Activated naive CD4-positive, alpha-beta T cell treated with anti-CD3 and anti-CD28 coated beads for 36 hours (primary cell): ENCODE measurements at regions not wholly inside any gene's neighbourhood (a gene's known extent, or its start where the extent isn't known, plus 50 kb on each side); places are given as distances from the start of the nearest gene placed in this dataset.

Experiments used
- CTCF ChIA-PET: fragments of 350-600 bp; sonication (Branson Sonifier 250); formaldehyde crosslinking; loops from one replicate; lab custom pipeline; 2021; ENCODE audit warnings: antibody characterized with exemption; lab: Charles Lee
- DNase-seq: peaks from one replicate; pipeline ENCODE4 v3.0.0-alpha.2; 2020
- H3K27ac Mint-ChIP-seq: one replicate; pipeline ENCODE4 v1.8.0; 2021; ENCODE audit warnings: mild to moderate bottlenecking, mixed read lengths
- H3K27me3 Mint-ChIP-seq: one replicate; pipeline ENCODE4 v1.8.0; 2021; ENCODE audit warnings: low read depth, mixed read lengths
- H3K36me3 Mint-ChIP-seq: one replicate; pipeline ENCODE4 v1.8.0; 2021; ENCODE audit warnings: low read depth, mixed read lengths
- H3K4me1 Mint-ChIP-seq: one replicate; pipeline ENCODE4 v1.8.0; 2021; ENCODE audit warnings: low read depth, mixed read lengths
- H3K4me3 Mint-ChIP-seq: one replicate; pipeline ENCODE4 v1.8.0; 2021; ENCODE audit warnings: mild to moderate bottlenecking, moderate library complexity, mixed read lengths
- H3K9me3 Mint-ChIP-seq: one replicate; pipeline ENCODE4 v1.8.0; 2021; ENCODE audit warnings: mixed read lengths
- intact Hi-C: fragments of 100-400 bp; cut with micrococcal nuclease; formaldehyde crosslinking; loops from one replicate; pipeline ENCODE4 v1.15.1; 2023

DNA sequence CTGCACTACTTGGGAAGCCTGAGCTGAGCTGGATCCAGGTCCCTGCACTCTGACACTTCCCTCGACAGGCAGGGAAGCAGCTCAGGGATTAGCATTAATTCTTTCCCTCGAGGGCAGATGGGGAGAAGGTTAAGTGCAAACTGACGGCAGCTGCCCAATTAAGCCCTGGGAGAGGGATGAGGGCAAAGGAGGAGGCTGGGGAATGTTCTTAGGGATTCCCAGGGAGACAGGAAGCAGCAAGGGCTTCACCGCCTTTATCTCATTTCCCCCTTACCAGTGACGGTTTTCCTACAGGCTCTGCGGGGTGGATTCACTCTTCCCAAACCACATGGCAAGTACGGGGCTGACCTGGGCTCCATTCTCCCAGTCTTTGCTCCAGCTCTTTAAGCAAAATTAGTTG is 519.0 kb upstream of the PROK2 start:
- intact Hi-C loops = no loop called here
- H3K36me3 Mint-ChIP-seq = no peaks in the 10 kb centered on the region
- H3K4me3 Mint-ChIP-seq = no peak overlapping the region
- CTCF ChIA-PET = no interaction called here
- H3K9me3 Mint-ChIP-seq = no peaks in the 10 kb centered on the region
- DNase-seq = no peak
- peaks cover 1% of the 10 kb centered on the region for H3K4me1 Mint-ChIP-seq
- H3K27ac Mint-ChIP-seq = no peak overlapping the region
- no peaks in the 10 kb centered on the region for H3K27me3 Mint-ChIP-seq

- Mint-ChIP-seq H3K4me3 (no peak overlapping the region), H3K9me3 (no peaks in the 10 kb centered on the region), H3K27ac (no peak overlapping the region), H3K27me3 (no peaks in the 10 kb centered on the region), H3K4me1 (no peaks in the 10 kb centered on the region), H3K36me3 (no peaks in the 10 kb centered on the region)
- intact Hi-C loops = no loop called here
- no peak for DNase-seq
- CTCF ChIA-PET = no interaction called here
These were observed 516.8 kb upstream of the PROK2 start for GRCh38 chr3:72301779-72302178.

DNA sequence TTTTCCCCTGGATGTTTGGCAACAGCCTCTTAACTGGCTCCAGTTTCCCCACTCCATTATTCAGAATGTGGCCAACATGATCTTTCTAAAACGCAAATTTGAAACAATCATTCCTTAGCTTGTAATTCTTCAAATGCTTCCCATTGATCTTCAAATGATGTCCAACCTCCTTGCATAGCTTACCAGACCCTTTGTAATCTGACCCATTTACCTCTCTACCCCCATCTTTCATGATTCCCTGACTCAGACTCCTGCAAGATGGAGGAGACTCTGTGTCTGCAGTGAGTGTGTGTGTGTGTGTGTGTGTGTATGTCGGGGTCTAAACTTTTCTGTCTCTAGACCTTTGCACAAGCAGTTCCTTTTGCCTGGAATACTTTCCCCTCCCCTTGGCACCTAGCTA is 515.7 kb upstream of the PROK2 start:
- DNase-seq = no peak
- Mint-ChIP-seq H3K9me3 (no peaks in the 10 kb centered on the region), H3K36me3 (no peaks in the 10 kb centered on the region), H3K27ac (no peak overlapping the region), H3K4me3 (no peak overlapping the region), H3K4me1 (no peaks in the 10 kb centered on the region), H3K27me3 (no peaks in the 10 kb centered on the region)
- CTCF ChIA-PET = no interaction called here
- intact Hi-C loops = no loop called here

- H3K9me3 Mint-ChIP-seq = no peaks in the 10 kb centered on the region
- no peaks in the 10 kb centered on the region for H3K4me1 Mint-ChIP-seq
- H3K36me3 Mint-ChIP-seq = no peaks in the 10 kb centered on the region
- no peaks in the 10 kb centered on the region for H3K27me3 Mint-ChIP-seq
- no peak overlapping the region for H3K27ac Mint-ChIP-seq
- H3K4me3 Mint-ChIP-seq = no peak overlapping the region
- intact Hi-C loops = no loop called here
- CTCF ChIA-PET = no interaction called here
- no peak for DNase-seq
These were observed 514.9 kb upstream of the PROK2 start for GRCh38 chr3:72299823-72300222.

DNA sequence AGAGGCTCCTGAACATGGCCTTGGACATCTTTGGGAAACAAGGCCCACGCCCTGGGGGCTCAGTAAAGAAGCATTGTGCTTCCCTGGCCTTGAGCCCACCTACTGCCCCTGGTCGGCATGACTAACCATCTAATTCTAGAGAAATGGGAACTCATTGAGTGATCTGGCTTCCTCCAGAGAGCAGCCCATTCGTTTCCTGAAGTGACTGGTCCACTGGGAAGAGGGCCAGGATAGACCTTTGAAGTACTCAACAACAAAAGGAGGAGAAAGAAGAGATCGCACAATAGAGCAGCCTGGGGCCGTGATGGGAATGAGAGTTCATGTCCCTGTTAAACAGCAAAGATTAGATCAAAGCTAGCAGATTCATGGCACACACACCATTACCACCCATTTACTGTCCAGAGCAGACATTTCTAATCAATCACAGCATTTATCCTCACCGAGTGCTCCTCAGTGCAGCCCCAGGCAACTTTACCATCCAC is 514.4 kb upstream of the PROK2 start:
- no peaks in the 10 kb centered on the region for H3K27me3 Mint-ChIP-seq
- CTCF ChIA-PET = no interaction called here
- no peak overlapping the region for H3K4me3 Mint-ChIP-seq
- H3K36me3 Mint-ChIP-seq = no peaks in the 10 kb centered on the region
- H3K4me1 Mint-ChIP-seq = no peaks in the 10 kb centered on the region
- intact Hi-C loops = no loop called here
- H3K9me3 Mint-ChIP-seq = no peaks in the 10 kb centered on the region
- no peak for DNase-seq
- H3K27ac Mint-ChIP-seq = no peak overlapping the region

- H3K4me1 Mint-ChIP-seq = no peaks in the 10 kb centered on the region
- CTCF ChIA-PET = no interaction called here
These were observed 513.5 kb upstream of the PROK2 start for GRCh38 chr3:72298201-72299152.

GRCh38 chr3:72297481-72297880 is 512.5 kb upstream of the PROK2 start:
- CTCF ChIA-PET = interaction anchor here (0.5 kb wide), 1 partner anchor 90 kb away, joined by 3 read pairs; no protein-coding TSS in a partner anchor
- H3K9me3 Mint-ChIP-seq = no peaks in the 10 kb centered on the region
- H3K36me3 Mint-ChIP-seq = no peaks in the 10 kb centered on the region
- DNase-seq = no peak
- no peaks in the 10 kb centered on the region for H3K27me3 Mint-ChIP-seq
- no peak overlapping the region for H3K27ac Mint-ChIP-seq
- no peaks in the 10 kb centered on the region for H3K4me1 Mint-ChIP-seq
- intact Hi-C loops = no loop called here
- H3K4me3 Mint-ChIP-seq = no peak overlapping the region

More at GRCh38 chr3:72298201-72299152, 513.5 kb upstream of the PROK2 start:
- no peak for DNase-seq
- Mint-ChIP-seq H3K27me3 (no peaks in the 10 kb centered on the region), H3K27ac (no peak overlapping the region), H3K9me3 (no peaks in the 10 kb centered on the region), H3K4me3 (no peak overlapping the region), H3K36me3 (no peaks in the 10 kb centered on the region)
- intact Hi-C loops = no loop called here

DNA sequence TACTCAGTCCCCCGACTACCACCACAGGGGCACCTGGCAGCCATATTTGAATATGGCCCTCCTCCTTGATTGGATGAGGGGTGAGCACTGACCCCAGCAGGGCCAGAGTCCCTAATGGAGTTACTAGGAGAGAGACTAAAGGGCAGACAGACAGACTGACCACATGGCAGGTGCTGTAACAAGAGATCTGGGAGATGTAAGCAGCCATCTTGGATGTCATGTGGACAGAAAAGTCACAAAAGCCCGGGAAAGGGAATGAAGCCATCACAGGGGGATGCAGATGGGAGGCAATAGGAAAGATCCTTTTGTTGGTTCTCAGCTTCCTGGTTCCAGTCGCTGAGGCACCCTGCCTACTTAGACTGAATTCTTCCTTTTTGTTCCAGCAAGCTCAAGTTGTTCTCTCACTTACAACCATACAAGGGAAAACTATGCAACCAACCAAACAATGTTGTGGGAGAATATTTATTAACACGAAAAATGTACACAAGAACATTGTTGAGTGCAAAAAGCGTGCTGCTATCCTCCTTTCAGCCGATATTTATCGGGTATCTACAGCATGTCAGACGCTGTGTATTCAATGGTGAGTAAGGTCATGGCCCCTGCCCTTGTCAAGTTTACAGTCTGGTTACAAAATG is 511.6 kb upstream of the PROK2 start:
- CTCF ChIA-PET = no interaction called here
- no peaks in the 10 kb centered on the region for H3K4me1 Mint-ChIP-seq
- no peaks in the 10 kb centered on the region for H3K27me3 Mint-ChIP-seq
- H3K36me3 Mint-ChIP-seq = no peaks in the 10 kb centered on the region
- no peak overlapping the region for H3K4me3 Mint-ChIP-seq
- no peak overlapping the region for H3K27ac Mint-ChIP-seq
- H3K9me3 Mint-ChIP-seq = no peaks in the 10 kb centered on the region
- intact Hi-C loops = no loop called here
- no peak for DNase-seq

DNA sequence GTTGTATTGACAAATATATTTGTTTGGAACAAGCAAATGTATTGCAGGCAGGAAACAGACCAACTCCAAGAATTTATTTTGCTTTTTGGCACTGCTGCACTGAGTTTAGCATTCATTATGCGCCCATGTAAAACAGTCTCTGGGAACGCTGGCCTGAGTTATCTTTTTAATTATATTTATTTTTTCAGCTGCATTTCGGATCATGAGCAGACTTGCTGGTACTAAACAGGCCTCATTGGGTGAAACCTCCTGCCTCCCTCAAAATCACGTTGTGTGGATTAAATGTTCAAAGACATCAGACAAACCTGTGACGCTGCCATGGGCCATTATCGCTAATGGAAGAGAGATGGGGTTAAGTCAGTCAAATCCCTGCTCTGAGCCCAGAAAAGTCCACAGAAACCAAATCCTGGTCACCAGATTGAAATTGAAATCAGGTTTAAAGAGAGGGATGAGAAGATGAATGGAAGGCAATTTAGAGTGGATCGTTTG is 511.1 kb upstream of the PROK2 start:
- CTCF ChIA-PET = interaction anchor here (0.6 kb wide), 1 partner anchor 11 kb away, joined by 3 read pairs; no protein-coding TSS in a partner anchor
- no peaks in the 10 kb centered on the region for H3K36me3 Mint-ChIP-seq
- H3K9me3 Mint-ChIP-seq = no peaks in the 10 kb centered on the region
- H3K4me3 Mint-ChIP-seq = no peak overlapping the region
- intact Hi-C loops = no loop called here
- no peak for DNase-seq
- no peaks in the 10 kb centered on the region for H3K4me1 Mint-ChIP-seq
- H3K27me3 Mint-ChIP-seq = no peaks in the 10 kb centered on the region
- no peak overlapping the region for H3K27ac Mint-ChIP-seq

- H3K27me3 Mint-ChIP-seq = no peaks in the 10 kb centered on the region
- intact Hi-C loops = no loop called here
- DNase-seq = no peak
- H3K4me3 Mint-ChIP-seq = no peak overlapping the region
- H3K9me3 Mint-ChIP-seq = no peaks in the 10 kb centered on the region
- CTCF ChIA-PET = interaction anchor here (0.6 kb wide), 2 partner anchors 11 to 459 kb away, joined by 3 to 4 read pairs; no protein-coding TSS in a partner anchor
- H3K36me3 Mint-ChIP-seq = no peaks in the 10 kb centered on the region
- H3K27ac Mint-ChIP-seq = no peak overlapping the region
- no peaks in the 10 kb centered on the region for H3K4me1 Mint-ChIP-seq
These were observed 510.5 kb upstream of the PROK2 start for GRCh38 chr3:72295276-72295961.

DNA sequence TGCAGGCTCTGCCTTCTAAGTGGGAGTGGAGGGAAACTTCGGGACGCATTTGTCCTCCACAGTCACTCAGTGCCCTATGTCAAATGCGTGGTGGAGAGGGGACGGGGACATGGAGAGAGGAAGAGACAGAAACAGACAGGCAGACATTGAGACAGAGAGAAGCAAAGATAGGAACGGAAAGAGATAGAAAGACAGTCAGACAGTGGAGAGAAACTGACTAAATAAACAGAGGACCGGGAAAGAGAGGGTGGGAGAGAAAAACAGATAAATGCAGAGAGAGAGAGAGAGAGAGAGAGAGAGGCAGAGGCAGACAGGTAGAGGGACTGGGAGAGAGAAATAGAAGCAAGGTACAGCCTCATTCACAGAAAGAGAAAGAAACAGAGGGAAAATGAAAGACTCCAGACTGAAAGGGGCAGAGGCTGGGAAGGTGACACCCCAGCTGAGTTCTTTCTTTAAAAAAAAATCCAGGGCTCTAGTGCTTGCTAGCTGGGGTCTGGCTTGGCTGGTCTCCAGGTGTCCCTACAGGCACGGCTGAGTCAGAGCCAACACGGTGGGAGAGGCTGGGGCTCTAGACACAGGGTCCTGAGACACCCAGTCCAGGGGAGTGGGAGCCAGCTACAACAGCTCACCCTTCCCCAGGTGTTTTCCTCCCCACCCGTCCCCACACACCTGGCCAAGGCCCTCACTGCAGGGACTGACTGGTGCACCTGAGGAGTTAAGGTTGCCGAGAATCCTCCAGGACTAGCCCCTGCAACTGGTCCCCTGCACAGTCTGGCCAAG is 506.1 kb upstream of the PROK2 start:
- Mint-ChIP-seq H3K9me3 (no peaks in the 10 kb centered on the region), H3K4me1 (peaks cover 13% of the 10 kb centered on the region), H3K27me3 (no peaks in the 10 kb centered on the region), H3K27ac (no peak overlapping the region), H3K4me3 (no peak overlapping the region), H3K36me3 (no peaks in the 10 kb centered on the region)
- CTCF ChIA-PET = interaction anchor here (1.4 kb wide), 1 partner anchor 361 kb away, joined by 3 read pairs; no protein-coding TSS in a partner anchor
- intact Hi-C loops = no loop called here
- DNase-seq = no peak
